ENCODE measurements at regions not wholly inside any gene's neighbourhood (a gene's known extent, or its start where the extent isn't known, plus 50 kb on each side); places are given as distances from the start of the nearest gene placed in this dataset.

DNA sequence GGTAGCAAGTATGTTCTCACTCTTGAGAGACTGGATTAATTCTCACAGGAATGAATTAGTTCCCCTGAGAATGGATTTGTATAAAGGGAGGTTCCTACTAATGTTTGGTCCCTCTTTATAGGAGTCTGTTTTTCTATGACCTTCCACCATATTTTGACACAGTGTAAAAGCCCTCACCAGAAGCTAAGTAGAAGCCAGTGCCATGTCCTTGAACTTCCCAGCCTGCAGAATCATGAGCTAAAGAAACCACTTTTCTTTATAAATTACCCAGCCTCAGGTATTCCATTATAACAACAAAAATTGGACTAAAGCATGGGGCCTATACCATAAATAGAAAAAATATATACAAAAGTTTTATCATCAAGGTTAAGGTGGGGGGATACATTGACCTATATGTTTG lies 227.9 kb upstream of the DTNA start:
- Mint-ChIP-seq H3K27me3 (no peaks in the 10 kb centered on the region), H3K4me3 (no peak overlapping the region), H3K36me3 (no peaks in the 10 kb centered on the region), H3K27ac (no peak overlapping the region), H3K4me1 (no peaks in the 10 kb centered on the region), H3K9me3 (peaks cover 0 to 16% (median 2%) of the 10 kb centered on the region in 7 donors)
- Histone ChIP-seq H3K9me3 (ENCODE audit: control insufficient read depth in 2 of 2, low read length in 2 of 2) (no peaks in the 10 kb centered on the region), H3K36me3 (ENCODE audit: control insufficient read depth, insufficient read depth, low read length) (no peaks in the 10 kb centered on the region), H3K27me3 (ENCODE audit: control insufficient read depth, insufficient read depth, low read length) (no peaks in the 10 kb centered on the region), H3K4me3 (ENCODE audit: low read depth, low read length) (no peak overlapping the region), H3K27ac (ENCODE audit: insufficient read depth, low read length, poor library complexity, severe bottlenecking) (no peak overlapping the region), H3K4me1 (ENCODE audit: control insufficient read depth, insufficient read depth, low read length, poor library complexity, severe bottlenecking) (no peaks in the 10 kb centered on the region)
- DNase-seq, result no peak
- ATAC-seq (ENCODE audit: low read depth in 2 of 2), result no peak

DNA sequence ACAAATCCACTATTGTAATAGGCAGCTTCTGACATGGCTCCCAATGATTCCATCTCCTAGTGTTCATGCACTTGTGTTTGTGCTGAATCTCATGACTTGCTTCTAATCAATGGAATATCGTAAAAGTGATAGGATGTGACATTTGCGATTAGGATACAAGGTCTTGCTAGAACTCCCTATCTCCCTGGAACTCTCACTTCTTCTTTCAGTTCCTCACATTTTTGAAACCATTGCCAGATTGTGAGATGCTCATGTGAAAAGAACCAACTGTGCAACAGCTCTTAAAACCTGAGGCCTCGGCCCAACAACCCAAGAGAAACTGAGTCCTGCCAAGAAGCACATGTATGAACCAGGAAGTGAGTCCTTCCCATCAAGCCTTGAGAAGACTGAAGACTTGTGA lies 226.9 kb upstream of the DTNA start:
- H3K27ac ChIP-seq (ENCODE audit: insufficient read depth, low read length, poor library complexity, severe bottlenecking), result no peak overlapping the region
- H3K36me3 ChIP-seq (ENCODE audit: control insufficient read depth, insufficient read depth, low read length), result no peaks in the 10 kb centered on the region
- H3K4me1 ChIP-seq (ENCODE audit: control insufficient read depth, insufficient read depth, low read length, poor library complexity, severe bottlenecking), result no peaks in the 10 kb centered on the region
- no peaks in the 10 kb centered on the region for H3K36me3 Mint-ChIP-seq
- peaks cover 0 to 16% (median 2%) of the 10 kb centered on the region in 7 donors for H3K9me3 Mint-ChIP-seq
- H3K4me1 Mint-ChIP-seq, result no peaks in the 10 kb centered on the region
- DNase-seq (no peak), ATAC-seq (ENCODE audit: low read depth in 2 of 2) (no peak)
- H3K9me3 ChIP-seq (ENCODE audit: control insufficient read depth in 2 of 2, low read length in 2 of 2), result no peaks in the 10 kb centered on the region
- no peak overlapping the region for H3K4me3 ChIP-seq (ENCODE audit: low read depth, low read length)
- no peak overlapping the region for H3K4me3 Mint-ChIP-seq
- H3K27ac Mint-ChIP-seq, result no peak overlapping the region
- no peaks in the 10 kb centered on the region for H3K27me3 ChIP-seq (ENCODE audit: control insufficient read depth, insufficient read depth, low read length)
- no peaks in the 10 kb centered on the region for H3K27me3 Mint-ChIP-seq

DNA sequence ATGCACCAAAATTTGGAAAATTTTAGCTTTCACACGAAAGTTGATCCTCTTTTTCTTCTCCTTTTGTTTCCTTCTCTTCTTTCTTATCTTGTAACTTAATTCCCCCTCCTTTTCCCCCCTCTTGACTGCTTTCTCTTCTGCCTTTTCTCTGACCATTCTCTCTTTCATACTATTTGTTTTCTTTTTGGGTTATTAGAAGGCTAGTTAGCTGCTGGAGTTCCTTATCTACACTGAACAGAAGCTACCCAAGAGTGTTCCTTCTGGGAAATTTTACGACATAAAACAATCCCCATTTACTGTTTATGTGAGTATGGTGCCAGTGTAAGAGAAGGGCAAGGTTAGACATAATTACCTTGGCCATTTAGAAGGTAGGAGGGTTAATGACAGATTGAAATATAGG lies 218.4 kb upstream of the DTNA start:
- no peak overlapping the region for H3K27ac ChIP-seq (ENCODE audit: insufficient read depth, low read length, poor library complexity, severe bottlenecking)
- H3K4me3 ChIP-seq (ENCODE audit: low read depth, low read length), result no peak overlapping the region
- no peak overlapping the region for H3K4me3 Mint-ChIP-seq
- DNase-seq (no peak), ATAC-seq (ENCODE audit: low read depth in 2 of 2) (no peak)
- no peaks in the 10 kb centered on the region for H3K4me1 ChIP-seq (ENCODE audit: control insufficient read depth, insufficient read depth, low read length, poor library complexity, severe bottlenecking)
- H3K36me3 Mint-ChIP-seq, result no peaks in the 10 kb centered on the region
- H3K4me1 Mint-ChIP-seq, result no peaks in the 10 kb centered on the region
- H3K9me3 Mint-ChIP-seq, result peaks cover 0 to 2% (median 0%) of the 10 kb centered on the region in 7 donors
- no peaks in the 10 kb centered on the region for H3K36me3 ChIP-seq (ENCODE audit: control insufficient read depth, insufficient read depth, low read length)
- H3K9me3 ChIP-seq (ENCODE audit: control insufficient read depth in 2 of 2, low read length in 2 of 2), result no peaks in the 10 kb centered on the region
- H3K27me3 ChIP-seq (ENCODE audit: control insufficient read depth, insufficient read depth, low read length), result peaks cover 4% of the 10 kb centered on the region
- H3K27me3 Mint-ChIP-seq, result peaks cover 12% of the 10 kb centered on the region
- H3K27ac Mint-ChIP-seq, result no peak overlapping the region

DNA sequence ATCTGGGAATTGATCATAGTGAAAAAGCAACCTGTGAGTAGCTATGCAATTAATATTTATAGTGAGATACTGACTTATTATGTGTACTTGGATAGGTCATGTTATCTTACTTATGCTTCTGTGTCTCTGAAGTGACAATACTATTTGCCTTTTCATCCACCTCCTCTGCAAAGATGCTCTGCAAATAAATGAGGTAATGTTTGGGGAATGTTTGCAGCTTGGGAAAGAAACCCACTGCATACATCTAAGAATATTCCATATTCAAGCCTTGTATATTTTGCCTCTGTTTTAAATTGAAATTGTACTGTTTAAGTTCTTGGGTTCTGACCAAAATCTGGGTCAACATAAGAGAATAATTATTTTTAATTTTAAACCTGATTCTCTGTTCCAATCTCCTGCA lies 217.4 kb upstream of the DTNA start:
- DNase-seq, result no peak
- H3K36me3 Mint-ChIP-seq, result no peaks in the 10 kb centered on the region
- no peak overlapping the region for H3K4me3 ChIP-seq (ENCODE audit: low read depth, low read length)
- no peak overlapping the region for H3K27ac Mint-ChIP-seq
- H3K4me1 Mint-ChIP-seq, result no peaks in the 10 kb centered on the region
- peaks cover 12% of the 10 kb centered on the region for H3K27me3 Mint-ChIP-seq
- no peak overlapping the region for H3K27ac ChIP-seq (ENCODE audit: insufficient read depth, low read length, poor library complexity, severe bottlenecking)
- no peak for ATAC-seq (ENCODE audit: low read depth in 2 of 2)
- no peaks in the 10 kb centered on the region for H3K4me1 ChIP-seq (ENCODE audit: control insufficient read depth, insufficient read depth, low read length, poor library complexity, severe bottlenecking)
- H3K4me3 Mint-ChIP-seq, result no peak overlapping the region
- H3K9me3 ChIP-seq (ENCODE audit: control insufficient read depth in 2 of 2, low read length in 2 of 2), result no peaks in the 10 kb centered on the region
- H3K9me3 Mint-ChIP-seq, result peaks cover 0 to 6% (median 0%) of the 10 kb centered on the region in 7 donors
- no peaks in the 10 kb centered on the region for H3K36me3 ChIP-seq (ENCODE audit: control insufficient read depth, insufficient read depth, low read length)
- H3K27me3 ChIP-seq (ENCODE audit: control insufficient read depth, insufficient read depth, low read length), result peaks cover 4% of the 10 kb centered on the region

DNA sequence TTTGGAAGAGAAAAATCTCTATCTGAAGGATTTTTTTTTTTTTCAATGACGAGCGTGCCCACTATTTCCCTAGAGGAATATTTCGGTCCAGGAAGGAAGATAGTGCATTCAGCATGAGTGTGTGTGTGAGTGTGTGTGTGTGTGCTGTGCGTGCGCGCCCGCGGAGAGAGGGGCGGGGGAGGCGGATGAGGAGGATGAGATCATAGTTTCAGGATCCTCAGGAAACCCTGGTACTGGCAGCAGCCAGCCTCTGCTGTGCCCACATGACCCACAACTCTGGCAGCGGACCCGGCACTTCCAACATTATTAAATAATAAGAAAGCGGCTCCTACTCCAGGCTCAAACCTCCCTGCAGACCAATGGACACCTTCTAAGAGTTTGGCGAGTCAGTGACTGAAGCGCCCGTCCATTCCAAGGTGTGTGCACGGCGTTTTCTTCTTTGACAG lies 217.0 kb upstream of the DTNA start:
- peaks cover 4% of the 10 kb centered on the region for H3K27me3 ChIP-seq (ENCODE audit: control insufficient read depth, insufficient read depth, low read length)
- ATAC-seq (ENCODE audit: low read depth in 2 of 2) (no peak), DNase-seq (no peak)
- no peak overlapping the region for H3K4me3 ChIP-seq (ENCODE audit: low read depth, low read length)
- no peaks in the 10 kb centered on the region for H3K36me3 Mint-ChIP-seq
- H3K4me1 ChIP-seq (ENCODE audit: control insufficient read depth, insufficient read depth, low read length, poor library complexity, severe bottlenecking), result no peaks in the 10 kb centered on the region
- H3K27ac ChIP-seq (ENCODE audit: insufficient read depth, low read length, poor library complexity, severe bottlenecking), result no peak overlapping the region
- no peak overlapping the region for H3K4me3 Mint-ChIP-seq
- peaks cover 12% of the 10 kb centered on the region for H3K27me3 Mint-ChIP-seq
- no peaks in the 10 kb centered on the region for H3K4me1 Mint-ChIP-seq
- no peaks in the 10 kb centered on the region for H3K36me3 ChIP-seq (ENCODE audit: control insufficient read depth, insufficient read depth, low read length)
- peaks cover 0 to 6% (median 0%) of the 10 kb centered on the region in 7 donors for H3K9me3 Mint-ChIP-seq
- H3K27ac Mint-ChIP-seq, result no peak overlapping the region
- H3K9me3 ChIP-seq (ENCODE audit: control insufficient read depth in 2 of 2, low read length in 2 of 2), result no peaks in the 10 kb centered on the region

- peaks cover 4% of the 10 kb centered on the region for H3K27me3 ChIP-seq (ENCODE audit: control insufficient read depth, insufficient read depth, low read length)
- H3K4me3 ChIP-seq (ENCODE audit: low read depth, low read length), result no peak overlapping the region
- H3K4me1 ChIP-seq (ENCODE audit: control insufficient read depth, insufficient read depth, low read length, poor library complexity, severe bottlenecking), result no peaks in the 10 kb centered on the region
- no peak for DNase-seq
- no peak overlapping the region for H3K4me3 Mint-ChIP-seq
- H3K27ac ChIP-seq (ENCODE audit: insufficient read depth, low read length, poor library complexity, severe bottlenecking), result no peak overlapping the region
- ATAC-seq (ENCODE audit: low read depth in 2 of 2), result no peak
- H3K27ac Mint-ChIP-seq, result no peak overlapping the region
- H3K9me3 Mint-ChIP-seq, result peaks cover 0 to 6% (median 0%) of the 10 kb centered on the region in 7 donors
- H3K9me3 ChIP-seq (ENCODE audit: control insufficient read depth in 2 of 2, low read length in 2 of 2), result no peaks in the 10 kb centered on the region
- H3K36me3 Mint-ChIP-seq, result no peaks in the 10 kb centered on the region
- H3K36me3 ChIP-seq (ENCODE audit: control insufficient read depth, insufficient read depth, low read length), result no peaks in the 10 kb centered on the region
- H3K4me1 Mint-ChIP-seq, result no peaks in the 10 kb centered on the region
- peaks cover 12% of the 10 kb centered on the region for H3K27me3 Mint-ChIP-seq
Observed at GRCh38 chr18:34493566-34494358, 216.3 kb upstream of the DTNA start.

DNA sequence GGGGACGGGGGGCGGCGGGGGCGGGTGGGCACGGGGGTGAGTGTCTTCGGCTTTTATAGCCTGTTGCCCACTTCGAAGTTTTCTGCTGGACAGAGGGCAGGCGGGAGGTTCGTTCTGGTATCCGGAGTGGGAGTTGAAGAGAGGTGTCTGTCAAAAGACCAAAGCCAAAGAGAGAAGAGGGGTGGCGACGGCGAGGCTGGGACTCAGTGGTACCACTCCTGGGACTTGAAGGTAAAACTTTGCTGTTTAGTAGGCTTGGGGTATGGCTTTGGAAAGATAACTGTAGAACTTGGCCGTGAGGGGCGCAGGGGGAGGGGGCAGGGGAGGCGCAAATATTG lies 215.8 kb upstream of the DTNA start:
- H3K9me3 Mint-ChIP-seq, result peaks cover 0 to 6% (median 0%) of the 10 kb centered on the region in 7 donors
- peaks cover 12% of the 10 kb centered on the region for H3K27me3 Mint-ChIP-seq
- Histone ChIP-seq H3K27ac (ENCODE audit: insufficient read depth, low read length, poor library complexity, severe bottlenecking) (no peak overlapping the region), H3K27me3 (ENCODE audit: control insufficient read depth, insufficient read depth, low read length) (peaks cover 4% of the 10 kb centered on the region), H3K9me3 (ENCODE audit: control insufficient read depth in 2 of 2, low read length in 2 of 2) (no peaks in the 10 kb centered on the region), H3K36me3 (ENCODE audit: control insufficient read depth, insufficient read depth, low read length) (no peaks in the 10 kb centered on the region), H3K4me1 (ENCODE audit: control insufficient read depth, insufficient read depth, low read length, poor library complexity, severe bottlenecking) (no peaks in the 10 kb centered on the region), H3K4me3 (ENCODE audit: low read depth, low read length) (no peak overlapping the region)
- H3K4me3 Mint-ChIP-seq, result no peak overlapping the region
- no peak for DNase-seq
- no peak overlapping the region for H3K27ac Mint-ChIP-seq
- no peaks in the 10 kb centered on the region for H3K36me3 Mint-ChIP-seq
- no peak for ATAC-seq (ENCODE audit: low read depth in 2 of 2)
- H3K4me1 Mint-ChIP-seq, result no peaks in the 10 kb centered on the region

GRCh38 chr18:34495506-34495905 lies 214.6 kb upstream of the DTNA start:
- ATAC-seq (ENCODE audit: low read depth in 2 of 2) (no peak), DNase-seq (no peak)
- peaks cover 0 to 6% (median 0%) of the 10 kb centered on the region in 7 donors for H3K9me3 Mint-ChIP-seq
- no peak overlapping the region for H3K27ac Mint-ChIP-seq
- H3K4me1 Mint-ChIP-seq, result no peaks in the 10 kb centered on the region
- Histone ChIP-seq H3K36me3 (ENCODE audit: control insufficient read depth, insufficient read depth, low read length) (no peaks in the 10 kb centered on the region), H3K27me3 (ENCODE audit: control insufficient read depth, insufficient read depth, low read length) (peaks cover 4% of the 10 kb centered on the region), H3K27ac (ENCODE audit: insufficient read depth, low read length, poor library complexity, severe bottlenecking) (no peak overlapping the region), H3K4me3 (ENCODE audit: low read depth, low read length) (no peak overlapping the region), H3K9me3 (ENCODE audit: control insufficient read depth in 2 of 2, low read length in 2 of 2) (no peaks in the 10 kb centered on the region), H3K4me1 (ENCODE audit: control insufficient read depth, insufficient read depth, low read length, poor library complexity, severe bottlenecking) (no peaks in the 10 kb centered on the region)
- peaks cover 12% of the 10 kb centered on the region for H3K27me3 Mint-ChIP-seq
- H3K36me3 Mint-ChIP-seq, result no peaks in the 10 kb centered on the region
- H3K4me3 Mint-ChIP-seq, result no peak overlapping the region

Data from CD4-positive, CD25-positive, alpha-beta regulatory T cell (primary cell).